ENCODE measurements at regions not wholly inside any gene's neighbourhood (a gene's known extent, or its start where the extent isn't known, plus 50 kb on each side); places are given as distances from the start of the nearest gene placed in this dataset.

- POLR2A ChIA-PET = no interaction called here
Observed at GRCh38 chr4:187286525-187286924, 562.9 kb upstream of the FAT1 start.

More at GRCh38 chr4:187286525-187286924, 562.9 kb upstream of the FAT1 start:
- Histone ChIP-seq H3K9me3 (ENCODE audit: low read length) (no peaks in the 10 kb centered on the region), H3K36me3 (replicated peaks in 1 of 2; ENCODE audit: control insufficient read depth in 1 of 2, insufficient read depth in 2 of 2, low read length in 2 of 2) (no peaks in the 10 kb centered on the region), H3K4me2 (ENCODE audit: low read depth, low read length) (no peak overlapping the region), H3K27me3 (ENCODE audit: control insufficient read depth in 1 of 2, insufficient read depth in 2 of 2, low read length in 2 of 2) (peaks cover 0 to 6% of the 10 kb centered on the region in 2 experiments; a peak in 2 of 5 replicates), H3K4me3 (replicated peaks in 1 of 3; ENCODE audit: insufficient read depth in 1 of 3, low read depth in 2 of 3, low read length in 3 of 3) (no peak overlapping the region), H3K4me1 (ENCODE audit: insufficient read depth, low read length) (no peaks in the 10 kb centered on the region), H4K20me1 (ENCODE audit: insufficient read depth, low read length) (no peaks in the 10 kb centered on the region), H3K9ac (ENCODE audit: insufficient read depth, low read depth, low read length) (no peak overlapping the region), H3K79me2 (ENCODE audit: insufficient read depth, low read length) (no peaks in the 10 kb centered on the region), H2AFZ (ENCODE audit: low read length) (no peak overlapping the region), H3K27ac (ENCODE audit: extremely low read length, insufficient read depth, low read length) (no peak overlapping the region)
- intact Hi-C loops (cut with micrococcal nuclease; ENCODE audit: unreplicated experiment) = no loop called here
- no peak for DNase-seq (ENCODE audit: low spot score)
- ATAC-seq = no peak
- no TSS peak for BruUV-seq (replicated peaks)
- in situ Hi-C loops (cut with HindIII; ENCODE audit: extremely low pct_ligation_motif_present, low pct_unique_long_range_greater_than_20kb) = no loop called here
- CTCF ChIA-PET (ENCODE audit: low intra/inter-chr PET ratio, low total read pairs) = no interaction called here
- whole genome bisulfite sequencing (ENCODE audit: low lambda C conversion rate) = 4% methylated on average over 6 of the region's 6 CpGs
- no peak for FAIRE-seq
- TF ChIP-seq NR1H2 (CRISPR knock-in tag; IDR thresholded peaks at IDR 0.05; ENCODE audit: borderline replicate concordance, low read depth) (no peak), ZNF580 (CRISPR knock-in tag; IDR thresholded peaks at IDR 0.05; ENCODE audit: borderline replicate concordance, low read depth) (no peak), CENPBD1 (CRISPR knock-in tag; IDR thresholded peaks at IDR 0.05; ENCODE audit: borderline replicate concordance, low read depth) (no peak), JUNB (CRISPR knock-in tag; IDR thresholded peaks at IDR 0.05; ENCODE audit: borderline replicate concordance) (no peak), ZNF709 (CRISPR knock-in tag; IDR thresholded peaks at IDR 0.05) (no peak), HMG20B (CRISPR knock-in tag; conservative IDR thresholded peaks at IDR 0.05) (no peak), MEIS2 (CRISPR knock-in tag; IDR thresholded peaks at IDR 0.05) (no peak), SIX4 (CRISPR knock-in tag; IDR thresholded peaks at IDR 0.05) (no peak), ZNF563 (CRISPR knock-in tag; IDR thresholded peaks at IDR 0.05) (no peak), NPAS2 (CRISPR knock-in tag; IDR thresholded peaks at IDR 0.05; ENCODE audit: borderline replicate concordance) (no peak), ATF2 (CRISPR knock-in tag; IDR thresholded peaks at IDR 0.05) (no peak), TEAD2 (CRISPR knock-in tag; IDR thresholded peaks at IDR 0.05) (no peak), ZNF792 (CRISPR knock-in tag; IDR thresholded peaks at IDR 0.05) (no peak), ZNF362 (CRISPR knock-in tag; IDR thresholded peaks at IDR 0.05; ENCODE audit: borderline replicate concordance) (no peak), ZNF678 (CRISPR knock-in tag; IDR thresholded peaks at IDR 0.05) (no peak), ZNF639 (CRISPR knock-in tag; conservative IDR thresholded peaks at IDR 0.05) (no peak), NFE2L1 (CRISPR knock-in tag; IDR thresholded peaks at IDR 0.05; ENCODE audit: borderline replicate concordance) (no peak)
